GM18868 (cell line): ENCODE measurements at regions not wholly inside any gene's neighbourhood (a gene's known extent, or its start where the extent isn't known, plus 50 kb on each side); places are given as distances from the start of the nearest gene placed in this dataset.

Source experiments
- ATAC-seq: cut with Tn5 transposase; IDR thresholded peaks from one replicate; pipeline ENCODE4 v1.9.1; 2021; ENCODE audit warnings: mild to moderate bottlenecking, moderate library complexity; ENCODE audit not compliant: unreplicated experiment

DNA sequence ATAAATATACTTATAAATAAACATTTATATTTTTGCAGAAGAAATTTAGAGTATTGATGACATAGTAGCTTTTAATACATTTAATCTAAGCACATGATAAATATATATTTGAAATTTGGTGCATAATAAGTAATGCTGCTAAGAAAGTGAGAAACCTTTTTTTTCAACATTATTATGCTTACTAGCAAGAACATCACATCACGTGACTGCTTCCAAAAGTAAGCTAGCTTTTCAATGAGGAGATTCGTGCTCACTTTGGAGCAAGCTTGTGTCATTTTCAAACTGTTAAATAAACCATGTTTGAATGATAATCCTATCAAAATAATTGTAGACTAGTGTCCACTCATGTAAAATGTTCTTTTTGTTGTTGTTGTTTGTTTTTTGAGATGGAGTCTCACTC lies 109.0 kb upstream of the SLC4A7 start:
- ATAC-seq = no peak

DNA sequence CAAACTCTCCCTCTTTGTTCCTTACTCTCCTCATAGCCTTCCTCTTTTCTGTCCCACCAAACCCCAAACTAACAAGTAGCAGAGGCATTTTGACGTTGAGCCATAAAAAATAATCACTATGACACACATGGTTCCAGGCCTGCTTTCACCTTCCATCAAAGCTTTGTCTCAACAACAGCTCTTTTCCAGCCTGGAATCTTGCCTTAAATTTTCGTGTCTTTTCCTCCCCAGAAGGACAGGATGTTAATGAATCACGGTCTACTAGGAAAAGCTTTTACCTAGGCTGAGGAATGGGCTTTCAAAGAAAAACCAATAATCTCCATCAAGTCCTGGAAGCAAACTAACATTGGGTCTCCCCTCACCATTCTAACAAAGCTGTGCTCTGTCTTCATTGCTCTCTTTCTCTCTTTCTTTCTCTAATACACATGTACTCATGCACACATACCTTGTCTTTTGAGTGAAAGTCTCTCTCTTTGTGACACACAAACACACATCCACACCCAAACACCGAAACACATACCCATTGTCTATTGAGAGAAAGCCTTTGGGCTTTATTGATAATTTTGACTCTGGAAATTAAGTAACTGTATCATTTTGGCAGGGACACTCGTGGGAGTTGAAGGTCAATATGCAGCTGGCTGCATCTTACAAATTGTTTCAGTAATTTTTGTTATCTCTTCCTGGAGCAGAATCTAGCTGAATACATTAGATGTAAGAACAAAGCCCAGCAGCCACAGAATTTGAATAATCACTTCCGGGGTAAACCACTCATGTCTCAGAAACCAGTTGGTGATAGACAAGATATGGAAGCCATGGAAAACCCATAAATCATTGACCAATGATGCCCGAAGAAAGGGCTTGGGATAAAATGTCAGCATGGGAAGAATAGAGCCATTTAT lies 107.4 kb upstream of the SLC4A7 start:
- ATAC-seq = no peak

DNA sequence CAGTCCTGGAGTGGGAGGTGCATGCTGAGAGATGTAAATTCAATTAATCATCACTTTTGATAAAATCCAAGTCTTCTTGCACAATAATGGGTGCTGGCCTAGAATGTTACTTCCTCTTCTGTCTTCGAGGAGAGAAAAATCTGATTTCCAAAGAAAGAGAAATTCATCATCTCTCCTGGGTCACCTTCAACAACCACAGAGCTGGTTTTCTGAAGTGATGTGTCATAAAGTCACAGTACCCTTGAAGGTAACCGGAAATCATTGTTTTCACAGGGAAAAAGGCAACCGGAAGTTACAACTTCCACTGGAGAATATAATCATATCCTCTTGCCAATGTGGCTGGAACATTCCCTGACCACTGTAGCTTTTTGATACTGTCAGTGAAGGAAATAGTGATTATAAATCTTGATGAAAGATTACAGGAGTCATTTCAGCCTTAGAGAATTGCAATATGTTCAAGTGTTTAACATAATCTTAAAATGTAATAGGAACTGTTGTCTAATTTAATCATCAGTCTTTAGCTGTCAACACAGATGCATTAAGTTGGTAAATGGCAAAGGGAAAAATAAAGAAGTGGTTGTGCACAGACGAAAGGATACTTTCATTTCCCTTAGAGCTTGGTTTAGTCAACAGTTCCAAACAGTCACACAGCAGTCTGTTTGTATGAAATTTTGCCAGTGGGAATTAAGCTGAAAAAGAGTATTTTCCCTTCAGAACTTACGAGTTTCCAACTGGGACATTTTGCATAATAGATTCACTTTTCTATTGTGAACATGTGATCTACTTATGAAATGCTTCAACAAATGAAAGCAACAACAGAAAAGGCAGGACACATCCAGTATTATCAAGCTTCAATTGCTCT lies 106.5 kb upstream of the SLC4A7 start:
- no peak for ATAC-seq

DNA sequence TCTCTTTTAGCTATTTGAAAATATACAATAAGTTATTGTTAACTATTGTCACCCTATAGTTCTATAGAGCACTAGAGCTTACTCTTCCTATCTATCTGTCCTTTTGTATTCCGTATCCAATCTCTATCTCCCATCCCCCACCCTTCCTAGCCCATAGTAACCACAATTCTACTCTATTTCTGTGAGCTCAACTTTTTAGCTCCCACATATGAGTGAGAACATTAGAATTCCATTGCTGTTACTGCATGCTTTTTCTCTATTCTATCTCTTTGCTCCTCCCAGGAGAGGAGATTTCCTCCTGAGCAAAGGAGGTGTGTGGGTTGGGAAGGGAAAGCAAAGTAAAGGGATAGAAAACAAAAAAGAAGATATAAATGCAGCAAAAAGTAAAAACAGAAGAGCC lies 105.6 kb upstream of the SLC4A7 start:
- ATAC-seq = no peak

DNA sequence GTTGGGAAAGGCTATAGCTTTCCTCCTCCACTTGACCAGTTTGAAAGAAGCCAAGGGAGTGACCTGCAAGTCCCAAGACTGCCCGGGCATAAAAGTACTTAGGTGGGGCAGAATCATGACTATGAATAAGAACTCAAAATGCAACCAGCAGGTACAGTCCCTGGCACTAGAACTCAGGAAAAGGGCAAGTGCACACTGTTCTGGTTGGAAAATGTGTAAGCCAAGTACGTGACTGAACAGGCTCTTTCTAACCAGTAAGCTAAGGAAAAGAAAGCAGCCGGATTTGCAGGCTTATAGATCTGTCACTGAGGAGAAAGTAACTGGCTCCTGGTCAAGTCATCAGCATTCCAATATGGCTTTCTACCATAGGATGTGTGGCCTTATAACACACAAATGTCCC lies 101.2 kb upstream of the SLC4A7 start:
- no peak for ATAC-seq

GRCh38 chr3:27584874-27585273 lies 100.7 kb upstream of the SLC4A7 start:
- ATAC-seq = no peak

GRCh38 chr3:27581852-27582251 lies 97.7 kb upstream of the SLC4A7 start:
- ATAC-seq = no peak

- no peak for ATAC-seq
These were observed 93.8 kb upstream of the SLC4A7 start for GRCh38 chr3:27578032-27578431.

DNA sequence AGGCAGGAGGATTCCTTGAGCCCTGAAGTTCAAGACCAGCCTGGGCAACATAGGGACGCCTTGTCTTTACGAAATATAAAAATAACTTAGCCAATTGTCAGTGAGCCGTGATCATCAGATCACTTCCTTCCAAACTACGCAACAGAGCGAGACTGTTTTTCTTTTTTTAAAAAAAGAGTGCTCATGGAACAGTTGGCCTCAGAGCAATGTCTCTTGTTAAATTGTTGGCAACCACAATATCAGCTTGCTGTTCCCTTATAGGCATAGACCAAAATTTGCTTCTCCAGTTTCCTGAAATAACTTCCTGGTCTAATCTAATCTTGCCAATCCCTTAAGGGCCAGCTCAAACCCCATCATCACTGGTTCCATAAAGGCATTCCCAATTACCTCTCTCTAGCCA lies 93.3 kb upstream of the SLC4A7 start:
- ATAC-seq = no peak

- no peak for ATAC-seq
These were observed 92.0 kb upstream of the SLC4A7 start for GRCh38 chr3:27576171-27576570.

DNA sequence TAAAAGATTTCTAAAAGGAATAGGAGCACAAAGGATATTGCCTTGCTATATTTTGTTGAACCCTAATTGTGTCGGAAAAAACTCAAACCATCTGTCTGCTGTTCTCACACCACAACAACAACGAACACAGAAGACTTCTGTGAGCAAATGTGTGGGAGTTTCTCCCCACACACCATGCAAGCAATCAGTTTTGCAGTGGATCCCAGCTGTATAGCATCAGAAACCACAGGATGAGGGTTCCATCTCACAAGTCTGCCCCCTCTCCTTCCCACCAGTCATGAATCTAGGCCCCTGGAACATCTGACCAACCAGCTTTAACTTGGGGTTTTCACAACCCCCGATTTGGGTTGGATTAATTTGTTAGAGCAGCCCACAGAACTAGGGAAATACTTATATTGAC lies 91.3 kb upstream of the SLC4A7 start:
- ATAC-seq = no peak

- no peak for ATAC-seq
These were observed 90.2 kb upstream of the SLC4A7 start for GRCh38 chr3:27574438-27574795.

DNA sequence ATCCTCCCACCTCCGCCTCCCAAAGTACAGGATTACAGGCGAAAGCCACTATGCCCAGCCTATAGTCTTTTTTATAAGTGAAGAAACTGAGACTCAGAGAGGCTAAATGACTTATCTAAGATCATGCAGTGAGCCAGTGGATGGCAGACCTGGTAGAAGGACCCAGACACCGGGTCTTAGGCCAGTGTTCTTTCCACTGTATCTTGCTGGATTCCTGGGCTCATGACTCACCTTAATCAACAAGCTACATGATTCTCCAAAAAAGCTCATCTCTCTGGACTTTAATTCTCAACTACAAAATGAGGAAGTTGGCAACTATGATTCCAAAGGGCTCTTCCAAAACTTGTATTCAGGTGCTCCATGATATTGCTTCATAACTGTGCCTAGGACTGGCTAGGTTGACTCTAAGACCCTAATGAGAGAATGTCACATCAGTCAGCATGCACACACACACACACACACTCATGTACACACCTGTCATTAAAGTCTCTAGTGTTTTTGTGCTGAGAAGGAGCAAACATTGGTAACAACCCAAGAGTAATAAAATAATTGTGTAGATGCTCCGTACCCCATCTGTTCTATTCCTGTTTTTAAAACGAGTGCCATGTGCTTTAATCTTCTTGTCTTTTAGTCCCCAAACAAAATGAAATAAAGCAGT lies 89.7 kb upstream of the SLC4A7 start:
- no peak for ATAC-seq

- ATAC-seq = no peak
These were observed 89.0 kb upstream of the SLC4A7 start for GRCh38 chr3:27573138-27573537.

GRCh38 chr3:27571345-27571744 lies 87.2 kb upstream of the SLC4A7 start:
- no peak for ATAC-seq

- no peak for ATAC-seq
These were observed 86.4 kb upstream of the SLC4A7 start for GRCh38 chr3:27570421-27571106.

- ATAC-seq = no peak
These were observed 84.2 kb upstream of the SLC4A7 start for GRCh38 chr3:27568393-27568792.

DNA sequence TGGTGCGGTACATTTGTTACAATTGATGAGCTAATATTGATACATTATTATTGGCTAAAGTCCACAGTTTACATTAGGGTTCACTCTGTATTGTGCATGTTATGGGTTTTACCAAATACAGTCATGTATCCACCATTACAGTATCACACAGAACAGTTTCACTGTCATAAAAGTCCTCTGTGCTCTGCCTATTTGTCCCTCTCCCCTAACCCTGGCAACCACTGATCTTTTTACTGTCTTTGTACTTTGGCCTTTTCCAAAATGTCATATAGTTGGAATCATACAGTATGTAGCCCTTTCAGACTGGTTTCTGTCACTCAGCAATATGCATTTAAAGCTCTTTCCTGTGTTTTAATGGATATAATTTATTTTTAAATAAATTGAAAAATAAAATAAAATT lies 83.1 kb upstream of the SLC4A7 start:
- no peak for ATAC-seq

DNA sequence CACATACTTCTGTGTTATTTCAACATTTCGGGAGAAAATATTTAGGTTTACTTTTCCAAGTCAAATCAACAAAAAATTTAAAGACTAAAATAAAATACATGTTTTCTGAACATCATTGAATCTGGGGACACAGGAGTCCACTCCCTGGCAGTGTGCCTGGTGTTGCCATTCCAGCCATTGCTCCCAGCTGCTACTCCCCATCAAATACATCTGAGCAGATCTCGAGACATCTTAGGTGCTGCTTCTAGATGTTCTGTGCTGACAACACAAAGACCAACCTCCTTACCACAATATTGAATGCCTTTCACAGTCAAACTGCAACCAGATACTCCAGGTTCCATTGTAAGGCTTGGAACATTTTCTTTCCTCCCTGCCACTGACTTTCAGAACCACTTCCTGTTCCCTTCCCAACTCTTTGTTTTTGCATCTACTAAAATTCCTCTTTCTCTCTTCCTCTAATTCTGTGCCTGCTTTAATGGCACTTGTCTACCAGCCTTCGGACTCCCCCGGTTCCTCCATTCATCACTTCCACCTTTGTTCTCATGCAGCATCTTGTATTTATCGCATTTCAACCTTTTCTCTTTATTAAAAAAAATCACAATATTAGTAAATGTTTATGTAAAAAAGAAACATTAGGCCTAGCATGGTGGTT lies 81.1 kb upstream of the SLC4A7 start:
- no peak for ATAC-seq

DNA sequence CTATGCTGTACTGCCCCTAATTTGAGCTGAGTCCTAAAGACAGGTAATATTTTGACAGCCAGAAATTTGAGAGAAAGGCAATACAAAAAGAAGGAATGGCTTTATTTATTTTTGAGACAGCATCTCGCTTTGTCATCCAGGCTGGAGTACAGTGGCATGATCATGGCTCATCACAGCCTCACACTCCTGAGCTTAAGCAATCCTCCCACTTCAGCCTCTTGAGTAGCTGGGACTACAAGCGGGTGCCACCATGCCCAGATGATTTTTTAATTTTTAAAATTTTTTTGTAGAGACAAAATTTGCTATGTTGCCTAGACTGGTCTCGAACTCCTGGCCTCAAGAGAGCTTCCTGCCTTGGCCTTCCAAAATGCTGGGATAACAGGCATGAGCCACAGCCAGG lies 77.4 kb upstream of the SLC4A7 start:
- ATAC-seq = no peak
